Panc1 (cell line): ENCODE measurements at regions not wholly inside any gene's neighbourhood (a gene's known extent, or its start where the extent isn't known, plus 50 kb on each side); places are given as distances from the start of the nearest gene placed in this dataset.

Source experiments
- ATAC-seq: fragments of 200-7000 bp; cut with Tn5 transposase; 2 replicates; pipeline ENCODE4 v1.9.1; 2020; ENCODE audit warnings: mild to moderate bottlenecking, moderate library complexity
- BruUV-seq: library from RNA; stranded (reverse); fragments of 400-500 nt; replicated peaks from 2 replicates; lab custom pipeline; 2021; lab: Mats Ljungman, UMichigan
- CTCF ChIA-PET: fragments of 300-600 bp; sonication (Branson Sonifier 250); formaldehyde crosslinking; loops from one replicate; lab custom pipeline; 2022; ENCODE audit warnings: antibody characterized with exemption; lab: Charles Lee
- POLR2A ChIA-PET: fragments of 300-600 bp; sonication (Branson Sonifier 250); formaldehyde crosslinking; loops from one replicate; lab custom pipeline; 2022; ENCODE audit warnings: antibody characterized with exemption; lab: Charles Lee
- DNase-seq: peaks from one replicate; pipeline ENCODE4 v3.0.0-alpha.2; 2010; ENCODE audit warnings: low read depth, low spot score
- H3K27ac ChIP-seq: 2 replicates; pipeline ENCODE4 v1.5.1; 2011; ENCODE audit warnings: mild to moderate bottlenecking, low read length, inconsistent platforms
- H3K27me3 ChIP-seq: fragments of 200-500 bp; sonication (Bioruptor generic); 2 replicates; pipeline ENCODE4 v1.6.0; 2014; ENCODE audit warnings: low read length, inconsistent platforms; ENCODE audit not compliant: control insufficient read depth, insufficient read depth
- H3K36me3 ChIP-seq: fragments of 200-500 bp; sonication (Bioruptor generic); 2 replicates; pipeline ENCODE4 v1.5.1; 2014; ENCODE audit warnings: inconsistent platforms, mild to moderate bottlenecking, low read length, moderate library complexity; ENCODE audit not compliant: control insufficient read depth, insufficient read depth
- H3K4me1 ChIP-seq: 2 replicates; pipeline ENCODE4 v1.5.1; 2011; ENCODE audit warnings: inconsistent platforms, mild to moderate bottlenecking, low read length, moderate library complexity; ENCODE audit not compliant: control insufficient read depth, insufficient read depth
- H3K4me3 ChIP-seq, 2 experiments: 2 replicates each; pipeline ENCODE4 v1.5.1; 2011 to 2012; ENCODE audit warnings: low read depth in 2 of 2, low read length in 2 of 2, mild to moderate bottlenecking in 2 of 2, inconsistent platforms in 1 of 2, moderate library complexity in 1 of 2
- H3K9me3 ChIP-seq: fragments of 200-500 bp; sonication (Bioruptor generic); 2 replicates; pipeline ENCODE4 v1.5.1; 2014; ENCODE audit warnings: low read depth, mild to moderate bottlenecking, inconsistent platforms, low read length, moderate library complexity; ENCODE audit not compliant: control insufficient read depth, insufficient read depth
- POLR2AphosphoS5 ChIP-seq: IDR thresholded peaks from 2 replicates; pipeline ENCODE4 v1.6.1; 2012; ENCODE audit warnings: mild to moderate bottlenecking, low read depth, low read length, moderate library complexity
- SIN3A ChIP-seq: IDR thresholded peaks from 2 replicates; pipeline ENCODE4 v1.6.1; 2012; ENCODE audit warnings: low read depth, mild to moderate bottlenecking, low read length, moderate library complexity, borderline replicate concordance; ENCODE audit not compliant: insufficient read depth
- TCF7L2 ChIP-seq: IDR thresholded peaks from 2 replicates; pipeline ENCODE4 v1.6.1; 2011; ENCODE audit warnings: mild to moderate bottlenecking, low read depth, low read length, inconsistent platforms
- in situ Hi-C: cut with HindIII; loops from 2 replicates; pipeline ENCODE4 v1.10.0; 2016; ENCODE audit warnings: low sequenced_read_pairs, low pct_unique_long_range_greater_than_20kb
- intact Hi-C: fragments of 100-400 bp; cut with micrococcal nuclease; formaldehyde crosslinking; loops from one replicate; pipeline ENCODE4 v1.10.0; 2022; ENCODE audit not compliant: unreplicated experiment
- TF ChIP-seq, protein P1 (sequence below): fragments of 450-650 bp; IDR thresholded peaks from 2 replicates; pipeline ENCODE4 v1.5.1; 2017; ENCODE audit warnings: mild to moderate bottlenecking
- TF ChIP-seq, protein P2 (sequence below), 2 experiments: IDR thresholded peaks; 2 replicates each; pipeline ENCODE4 v1.6.1; 2011 to 2012; ENCODE audit warnings: low read depth in 2 of 2, control low read depth in 1 of 2, low read length in 1 of 2, mild to moderate bottlenecking in 1 of 2, moderate library complexity in 1 of 2; ENCODE audit not compliant: insufficient read depth in 1 of 2

DNA sequence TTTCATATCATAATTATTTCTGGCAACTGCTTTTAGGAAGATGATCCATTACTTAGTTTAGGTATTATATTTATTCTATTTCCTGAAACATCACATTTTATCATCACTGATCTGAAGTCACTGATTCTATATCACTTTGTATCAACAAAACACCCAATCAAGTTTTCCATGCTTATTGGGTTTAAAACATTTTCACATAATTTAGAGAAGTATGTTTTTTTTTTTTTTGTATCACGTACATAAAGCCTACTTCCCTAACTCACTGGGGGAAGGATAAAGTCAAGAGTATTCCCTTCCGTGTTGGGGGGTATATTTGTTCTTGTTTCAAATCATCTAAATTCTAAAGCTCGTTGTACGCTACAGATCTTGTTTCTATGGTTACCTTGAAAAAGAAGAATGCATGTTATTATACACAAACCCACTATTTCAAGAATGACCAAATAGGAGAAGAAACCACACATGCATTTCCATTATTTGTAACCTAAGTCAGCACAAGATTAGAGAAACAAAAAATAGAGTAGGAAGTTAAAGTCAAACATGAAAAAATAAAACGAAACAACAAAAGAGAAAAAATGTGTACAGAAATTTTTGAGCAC lies 637.2 kb upstream of the MIR17HG start:
- CTCF ChIA-PET = no interaction called here
- POLR2A ChIA-PET = no interaction called here
- no peak overlapping the region for H3K27ac ChIP-seq
- ATAC-seq = no peak
- no peaks in the 10 kb centered on the region for H3K9me3 ChIP-seq
- no peaks in the 10 kb centered on the region for H3K4me1 ChIP-seq
- BruUV-seq = no TSS peak
- in situ Hi-C loops = no loop called here
- TF ChIP-seq, protein P1, sequence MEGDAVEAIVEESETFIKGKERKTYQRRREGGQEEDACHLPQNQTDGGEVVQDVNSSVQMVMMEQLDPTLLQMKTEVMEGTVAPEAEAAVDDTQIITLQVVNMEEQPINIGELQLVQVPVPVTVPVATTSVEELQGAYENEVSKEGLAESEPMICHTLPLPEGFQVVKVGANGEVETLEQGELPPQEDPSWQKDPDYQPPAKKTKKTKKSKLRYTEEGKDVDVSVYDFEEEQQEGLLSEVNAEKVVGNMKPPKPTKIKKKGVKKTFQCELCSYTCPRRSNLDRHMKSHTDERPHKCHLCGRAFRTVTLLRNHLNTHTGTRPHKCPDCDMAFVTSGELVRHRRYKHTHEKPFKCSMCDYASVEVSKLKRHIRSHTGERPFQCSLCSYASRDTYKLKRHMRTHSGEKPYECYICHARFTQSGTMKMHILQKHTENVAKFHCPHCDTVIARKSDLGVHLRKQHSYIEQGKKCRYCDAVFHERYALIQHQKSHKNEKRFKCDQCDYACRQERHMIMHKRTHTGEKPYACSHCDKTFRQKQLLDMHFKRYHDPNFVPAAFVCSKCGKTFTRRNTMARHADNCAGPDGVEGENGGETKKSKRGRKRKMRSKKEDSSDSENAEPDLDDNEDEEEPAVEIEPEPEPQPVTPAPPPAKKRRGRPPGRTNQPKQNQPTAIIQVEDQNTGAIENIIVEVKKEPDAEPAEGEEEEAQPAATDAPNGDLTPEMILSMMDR = no peak
- no peak for TF ChIP-seq TCF7L2
- TF ChIP-seq SIN3A = no peak
- no peak for TF ChIP-seq POLR2AphosphoS5
- TF ChIP-seq, protein P2, sequence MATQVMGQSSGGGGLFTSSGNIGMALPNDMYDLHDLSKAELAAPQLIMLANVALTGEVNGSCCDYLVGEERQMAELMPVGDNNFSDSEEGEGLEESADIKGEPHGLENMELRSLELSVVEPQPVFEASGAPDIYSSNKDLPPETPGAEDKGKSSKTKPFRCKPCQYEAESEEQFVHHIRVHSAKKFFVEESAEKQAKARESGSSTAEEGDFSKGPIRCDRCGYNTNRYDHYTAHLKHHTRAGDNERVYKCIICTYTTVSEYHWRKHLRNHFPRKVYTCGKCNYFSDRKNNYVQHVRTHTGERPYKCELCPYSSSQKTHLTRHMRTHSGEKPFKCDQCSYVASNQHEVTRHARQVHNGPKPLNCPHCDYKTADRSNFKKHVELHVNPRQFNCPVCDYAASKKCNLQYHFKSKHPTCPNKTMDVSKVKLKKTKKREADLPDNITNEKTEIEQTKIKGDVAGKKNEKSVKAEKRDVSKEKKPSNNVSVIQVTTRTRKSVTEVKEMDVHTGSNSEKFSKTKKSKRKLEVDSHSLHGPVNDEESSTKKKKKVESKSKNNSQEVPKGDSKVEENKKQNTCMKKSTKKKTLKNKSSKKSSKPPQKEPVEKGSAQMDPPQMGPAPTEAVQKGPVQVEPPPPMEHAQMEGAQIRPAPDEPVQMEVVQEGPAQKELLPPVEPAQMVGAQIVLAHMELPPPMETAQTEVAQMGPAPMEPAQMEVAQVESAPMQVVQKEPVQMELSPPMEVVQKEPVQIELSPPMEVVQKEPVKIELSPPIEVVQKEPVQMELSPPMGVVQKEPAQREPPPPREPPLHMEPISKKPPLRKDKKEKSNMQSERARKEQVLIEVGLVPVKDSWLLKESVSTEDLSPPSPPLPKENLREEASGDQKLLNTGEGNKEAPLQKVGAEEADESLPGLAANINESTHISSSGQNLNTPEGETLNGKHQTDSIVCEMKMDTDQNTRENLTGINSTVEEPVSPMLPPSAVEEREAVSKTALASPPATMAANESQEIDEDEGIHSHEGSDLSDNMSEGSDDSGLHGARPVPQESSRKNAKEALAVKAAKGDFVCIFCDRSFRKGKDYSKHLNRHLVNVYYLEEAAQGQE (IDR thresholded peaks at IDR 0.05; ENCODE audit: insufficient read depth in 1 of 2, low read depth in 2 of 2, low read length in 1 of 2) = no peak
- DNase-seq = no peak
- H3K27me3 ChIP-seq = no peaks in the 10 kb centered on the region
- intact Hi-C loops = no loop called here
- H3K4me3 ChIP-seq = no peak overlapping the region
- no peaks in the 10 kb centered on the region for H3K36me3 ChIP-seq

DNA sequence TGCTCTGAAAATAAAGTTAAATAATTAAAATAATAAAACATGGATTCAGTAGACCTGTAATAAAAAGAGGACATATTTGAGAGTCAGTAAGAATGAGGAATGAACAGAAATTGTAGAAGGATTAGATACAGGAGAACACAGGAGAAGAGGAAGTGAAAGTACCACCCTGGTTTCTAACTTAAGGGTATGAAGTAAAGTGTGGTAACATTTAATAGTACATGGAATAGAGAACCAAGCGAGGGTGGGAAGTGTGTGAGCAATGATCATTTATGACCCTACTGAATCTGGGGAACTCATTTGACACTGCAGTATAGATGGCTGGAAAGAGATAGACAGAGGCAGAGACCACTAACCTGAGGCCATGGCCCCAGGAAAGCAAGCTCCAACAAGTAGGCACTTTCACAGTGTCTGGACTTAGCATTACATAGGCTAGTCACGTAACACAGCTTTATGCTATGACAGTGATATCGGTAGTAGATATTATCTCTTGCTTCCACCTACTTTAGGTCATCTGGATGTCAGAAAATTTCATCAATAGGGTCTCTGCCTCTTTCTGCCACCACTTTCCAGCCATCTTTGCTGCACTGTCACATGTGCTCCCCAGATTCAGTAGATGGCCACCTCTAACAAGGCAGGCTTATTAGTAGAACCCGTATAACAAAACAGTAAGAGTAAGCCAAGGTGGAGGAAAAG lies 633.9 kb upstream of the MIR17HG start:
- intact Hi-C loops (no loop called here), in situ Hi-C loops (no loop called here)
- Histone ChIP-seq H3K4me1 (peaks cover 6% of the 10 kb centered on the region), H3K27ac (no peak overlapping the region; the same call in 1 of the 2 replicates), H3K27me3 (no peaks in the 10 kb centered on the region), H3K4me3 (no peak overlapping the region), H3K36me3 (no peaks in the 10 kb centered on the region), H3K9me3 (no peaks in the 10 kb centered on the region)
- ATAC-seq = no peak
- BruUV-seq = no TSS peak
- DNase-seq = no peak
- CTCF ChIA-PET = no interaction called here
- TF ChIP-seq, protein P2 (IDR thresholded peaks at IDR 0.05; ENCODE audit: insufficient read depth in 1 of 2, low read depth in 2 of 2, low read length in 1 of 2) = no peak
- TF ChIP-seq, protein P1 = no peak
- TF ChIP-seq SIN3A = no peak
- no peak for TF ChIP-seq POLR2AphosphoS5
- TF ChIP-seq TCF7L2 = no peak
- POLR2A ChIA-PET = no interaction called here
